GM08714 (cell line): ENCODE measurements at regions not wholly inside any gene's neighbourhood (a gene's known extent, or its start where the extent isn't known, plus 50 kb on each side); places are given as distances from the start of the nearest gene placed in this dataset.

Experiments
- H3K4me3 ChIP-seq: fragments of 200-500 bp; sonication (Bioruptor generic); 2 replicates; pipeline ENCODE4 v1.5.1; 2014; ENCODE audit warnings: mild to moderate bottlenecking, low read length, inconsistent platforms
- ZNF274 ChIP-seq: IDR thresholded peaks from 2 replicates; pipeline ENCODE4 v1.6.1; 2012; ENCODE audit warnings: mild to moderate bottlenecking, low read depth, low read length

- H3K4me3 ChIP-seq, result no peak overlapping the region
- no peak for TF ChIP-seq ZNF274
Measured at GRCh38 chr3:187931770-187932278, 186.6 kb upstream of the BCL6 start.

DNA sequence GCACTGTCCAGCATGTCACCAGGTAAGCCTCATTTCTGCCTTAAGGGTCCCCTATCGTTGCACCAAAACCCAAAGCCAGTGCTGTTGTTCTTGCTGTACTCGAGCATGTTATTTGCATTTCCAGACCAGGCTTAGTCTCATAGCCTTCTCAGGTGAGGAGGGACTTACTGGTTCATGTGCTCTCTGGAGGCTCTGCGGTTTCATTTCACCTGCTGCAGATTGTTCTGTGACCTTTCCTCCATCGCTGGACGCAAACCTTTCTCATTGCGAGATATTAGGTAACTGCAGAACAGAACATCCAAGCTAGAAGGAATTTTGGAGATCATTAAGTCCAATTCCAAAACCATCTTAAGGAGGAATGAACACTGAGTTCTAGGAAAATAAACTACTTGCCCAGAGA is 187.3 kb upstream of the BCL6 start:
- H3K4me3 ChIP-seq, result no peak overlapping the region
- TF ChIP-seq ZNF274, result no peak

DNA sequence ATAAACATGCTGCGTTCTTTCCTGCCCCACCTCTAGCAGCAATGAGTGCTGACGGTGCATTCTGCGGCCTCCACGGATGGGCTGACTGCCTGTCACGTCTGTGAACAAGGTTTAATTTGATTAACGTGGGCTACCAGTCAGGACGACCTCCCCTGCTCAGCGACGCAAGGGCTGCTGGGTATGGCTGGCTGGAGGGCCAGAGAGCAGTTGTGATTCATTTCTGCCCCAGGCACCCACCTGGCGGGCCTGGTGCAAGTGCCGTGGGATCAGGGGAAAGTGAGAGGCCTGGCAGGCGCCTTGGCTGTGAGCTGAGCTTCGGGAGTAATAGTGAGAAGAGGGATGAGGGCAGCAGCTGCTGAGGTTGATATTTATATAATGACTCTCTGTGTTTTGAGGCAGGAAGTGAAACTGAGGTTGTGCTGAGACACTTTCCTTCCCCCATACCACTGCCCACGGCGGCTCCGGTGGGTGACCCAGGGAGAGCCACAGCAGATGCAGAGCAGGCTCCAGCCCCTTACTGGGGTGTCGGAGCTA is 190.4 kb upstream of the BCL6 start:
- TF ChIP-seq ZNF274, result no peak

GRCh38 chr3:187936676-187937075 is 191.4 kb upstream of the BCL6 start:
- no peak for TF ChIP-seq ZNF274
- no peak overlapping the region for H3K4me3 ChIP-seq

More for the DNA sequence above, 190.4 kb upstream of the BCL6 start:
- H3K4me3 ChIP-seq, result no peak overlapping the region

- TF ChIP-seq ZNF274, result no peak
- no peak overlapping the region for H3K4me3 ChIP-seq
Measured at GRCh38 chr3:187939891-187940290, 194.6 kb upstream of the BCL6 start.

DNA sequence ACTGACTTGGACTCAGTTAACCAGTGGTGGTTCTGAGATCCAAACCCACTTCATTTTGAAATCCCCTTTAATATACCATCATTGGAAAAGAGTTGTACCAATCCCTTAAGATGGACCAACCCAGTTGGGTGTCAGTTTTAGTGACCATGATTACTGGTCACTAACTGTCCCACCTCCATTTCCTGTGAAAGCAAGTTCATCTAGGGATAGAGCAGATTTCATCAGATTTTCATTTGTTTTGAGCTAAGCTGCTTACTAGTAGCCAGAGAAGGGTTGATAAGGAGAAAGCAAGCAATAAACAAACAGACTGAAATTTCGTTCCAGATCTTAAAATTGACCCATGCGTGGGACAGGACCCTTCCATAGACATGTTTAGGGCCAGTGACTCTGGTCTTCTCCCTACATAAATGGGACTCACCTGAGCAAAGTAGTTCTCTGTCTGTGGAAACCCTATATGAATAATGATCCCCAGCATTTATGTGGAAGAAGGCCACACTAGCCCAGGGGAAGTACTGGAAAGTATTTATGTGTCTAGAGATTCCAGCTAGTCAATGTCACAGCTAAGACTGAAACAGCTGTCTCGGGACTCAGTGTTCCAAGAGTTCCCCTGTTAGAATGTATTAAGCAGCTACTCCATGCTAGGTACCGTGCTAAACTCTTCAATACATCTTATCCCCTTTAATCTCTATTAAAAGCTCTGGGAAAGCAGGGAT is 196.0 kb upstream of the BCL6 start:
- H3K4me3 ChIP-seq, result no peak overlapping the region
- no peak for TF ChIP-seq ZNF274

GRCh38 chr3:187941848-187942194 is 196.6 kb upstream of the BCL6 start:
- no peak for TF ChIP-seq ZNF274
- H3K4me3 ChIP-seq, result no peak overlapping the region

- no peak for TF ChIP-seq ZNF274
- no peak overlapping the region for H3K4me3 ChIP-seq
Measured at GRCh38 chr3:187942658-187943241, 197.5 kb upstream of the BCL6 start.

- no peak for TF ChIP-seq ZNF274
- no peak overlapping the region for H3K4me3 ChIP-seq
Measured at GRCh38 chr3:187943677-187944389, 198.6 kb upstream of the BCL6 start.

GRCh38 chr3:187944390-187945179 is 199.3 kb upstream of the BCL6 start:
- H3K4me3 ChIP-seq, result no peak overlapping the region
- TF ChIP-seq ZNF274, result no peak

DNA sequence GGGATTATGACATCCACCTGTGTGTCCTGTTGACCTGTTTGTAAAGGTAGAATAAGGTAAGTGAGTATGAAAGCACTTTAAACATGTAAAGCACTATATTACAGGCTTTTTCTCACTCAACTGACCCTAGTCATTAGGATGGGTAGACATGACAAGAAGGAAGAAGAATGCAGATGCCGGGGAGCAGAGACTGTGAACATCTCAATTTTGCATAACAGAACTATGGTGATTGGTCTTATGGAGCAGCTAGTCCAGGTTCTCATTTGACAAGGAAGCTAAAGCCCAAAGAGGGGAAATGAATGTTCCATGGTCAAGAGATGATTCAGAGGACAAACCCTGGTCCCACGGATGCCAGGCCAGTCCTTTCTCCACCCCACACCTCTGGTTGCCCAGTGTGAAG is 200.1 kb upstream of the BCL6 start:
- no peak overlapping the region for H3K4me3 ChIP-seq
- TF ChIP-seq ZNF274, result no peak

DNA sequence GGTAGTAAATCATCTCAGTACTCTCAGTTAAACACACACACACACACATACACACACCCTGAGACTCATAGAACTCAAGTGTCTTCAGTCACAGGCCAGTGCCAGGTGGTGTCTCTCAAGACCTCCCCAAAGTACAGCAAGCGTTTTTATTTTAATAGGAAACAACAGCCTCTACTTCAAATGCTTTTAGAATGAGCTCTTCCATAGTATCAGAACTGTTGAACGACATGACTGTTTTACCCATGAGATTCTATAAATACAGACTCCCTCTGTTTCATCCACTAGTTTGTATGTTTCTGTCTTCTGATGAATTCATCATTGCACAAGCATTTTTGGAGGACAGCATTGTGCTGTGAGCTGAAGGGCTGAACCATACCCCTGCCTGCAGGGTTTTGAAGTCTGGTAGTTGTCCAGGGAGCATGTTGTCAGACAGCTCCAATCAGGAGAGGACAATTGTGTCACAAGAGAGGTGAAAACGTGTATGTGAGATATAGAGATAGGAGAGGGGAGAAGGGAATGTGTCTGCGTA is 201.0 kb upstream of the BCL6 start:
- no peak overlapping the region for H3K4me3 ChIP-seq
- TF ChIP-seq ZNF274, result no peak

GRCh38 chr3:187946981-187947380 is 201.7 kb upstream of the BCL6 start:
- no peak overlapping the region for H3K4me3 ChIP-seq
- TF ChIP-seq ZNF274, result no peak
